ENCODE measurements at regions not wholly inside any gene's neighbourhood (a gene's known extent, or its start where the extent isn't known, plus 50 kb on each side); places are given as distances from the start of the nearest gene placed in this dataset.

DNA sequence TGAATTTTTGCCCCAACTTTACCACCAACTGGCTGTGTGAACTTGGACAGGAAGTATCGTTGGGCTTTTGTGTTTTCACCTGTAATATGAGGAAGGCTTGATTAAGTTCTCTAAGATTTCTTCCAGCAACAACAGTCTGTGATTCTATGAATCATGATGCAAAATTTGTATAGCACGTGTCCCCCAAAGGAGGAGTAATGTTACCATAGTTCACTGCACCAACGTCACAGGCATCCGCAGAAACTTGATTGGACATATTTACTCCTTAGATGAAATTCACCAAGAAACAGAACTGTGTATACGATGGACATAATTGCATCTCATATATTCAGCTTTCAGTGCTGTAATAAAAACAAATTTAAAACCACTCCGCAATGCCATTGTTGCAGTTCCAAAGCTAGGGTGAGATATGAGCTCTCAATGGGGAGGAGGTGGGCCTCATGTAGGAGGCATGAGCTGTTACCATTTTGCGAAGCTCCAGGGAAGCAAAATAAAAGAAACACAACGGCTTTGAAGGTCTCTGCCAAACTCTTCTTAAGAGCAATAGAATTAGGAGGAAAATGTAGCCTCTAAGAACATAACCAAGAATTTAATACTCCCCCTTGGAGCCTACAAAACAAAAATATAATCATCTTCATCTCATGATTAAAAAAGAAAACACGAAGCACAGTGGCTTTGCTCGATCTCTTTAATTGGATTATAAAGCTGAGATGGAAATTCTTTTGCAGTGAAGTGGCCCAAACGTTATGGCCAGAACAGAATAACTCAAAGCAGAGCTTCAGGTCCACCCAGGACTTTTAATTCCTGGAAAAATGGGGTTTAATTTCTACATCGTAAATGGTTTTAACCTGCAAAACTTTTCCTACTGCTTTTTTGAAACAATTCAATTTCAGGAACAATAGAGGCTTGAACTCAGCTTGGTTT, 80.7 kb downstream of the CHST2 start:
- no peaks in the 10 kb centered on the region for H3K4me1 Mint-ChIP-seq (ENCODE audit: low read depth)
- peaks cover 11% of the 10 kb centered on the region for H3K9me3 Mint-ChIP-seq
- H3K4me3 Mint-ChIP-seq = no peak overlapping the region
- DNase-seq (no peak), ATAC-seq (no peak)
- no peaks in the 10 kb centered on the region for H3K27me3 Mint-ChIP-seq (ENCODE audit: low read depth)
- H3K36me3 Mint-ChIP-seq (ENCODE audit: insufficient read depth) = peaks cover 3% of the 10 kb centered on the region

DNA sequence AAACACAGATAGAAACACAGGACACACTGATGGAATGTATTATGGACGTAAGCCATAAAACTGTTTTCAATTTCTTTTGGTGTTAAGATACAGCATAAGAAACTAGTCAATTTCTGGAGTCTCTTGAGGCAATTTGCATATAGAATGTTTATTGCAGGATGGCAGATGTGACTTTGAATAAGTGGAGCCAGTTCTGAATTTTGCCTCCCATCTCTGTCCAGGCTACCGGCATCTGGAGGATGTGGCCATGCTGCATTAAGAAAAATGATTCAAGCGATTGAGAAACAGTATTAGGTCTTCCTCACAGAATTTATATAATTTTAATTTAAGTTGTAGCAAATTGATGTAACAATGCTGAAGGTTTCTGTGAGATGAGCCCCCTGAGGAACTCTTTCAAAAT, 81.5 kb downstream of the CHST2 start:
- no peak overlapping the region for H3K4me3 Mint-ChIP-seq
- H3K9me3 Mint-ChIP-seq = peaks cover 18% of the 10 kb centered on the region
- ATAC-seq (no peak), DNase-seq (no peak)
- H3K36me3 Mint-ChIP-seq (ENCODE audit: insufficient read depth) = peaks cover 4% of the 10 kb centered on the region
- no peaks in the 10 kb centered on the region for H3K27me3 Mint-ChIP-seq (ENCODE audit: low read depth)
- no peaks in the 10 kb centered on the region for H3K4me1 Mint-ChIP-seq (ENCODE audit: low read depth)

DNA sequence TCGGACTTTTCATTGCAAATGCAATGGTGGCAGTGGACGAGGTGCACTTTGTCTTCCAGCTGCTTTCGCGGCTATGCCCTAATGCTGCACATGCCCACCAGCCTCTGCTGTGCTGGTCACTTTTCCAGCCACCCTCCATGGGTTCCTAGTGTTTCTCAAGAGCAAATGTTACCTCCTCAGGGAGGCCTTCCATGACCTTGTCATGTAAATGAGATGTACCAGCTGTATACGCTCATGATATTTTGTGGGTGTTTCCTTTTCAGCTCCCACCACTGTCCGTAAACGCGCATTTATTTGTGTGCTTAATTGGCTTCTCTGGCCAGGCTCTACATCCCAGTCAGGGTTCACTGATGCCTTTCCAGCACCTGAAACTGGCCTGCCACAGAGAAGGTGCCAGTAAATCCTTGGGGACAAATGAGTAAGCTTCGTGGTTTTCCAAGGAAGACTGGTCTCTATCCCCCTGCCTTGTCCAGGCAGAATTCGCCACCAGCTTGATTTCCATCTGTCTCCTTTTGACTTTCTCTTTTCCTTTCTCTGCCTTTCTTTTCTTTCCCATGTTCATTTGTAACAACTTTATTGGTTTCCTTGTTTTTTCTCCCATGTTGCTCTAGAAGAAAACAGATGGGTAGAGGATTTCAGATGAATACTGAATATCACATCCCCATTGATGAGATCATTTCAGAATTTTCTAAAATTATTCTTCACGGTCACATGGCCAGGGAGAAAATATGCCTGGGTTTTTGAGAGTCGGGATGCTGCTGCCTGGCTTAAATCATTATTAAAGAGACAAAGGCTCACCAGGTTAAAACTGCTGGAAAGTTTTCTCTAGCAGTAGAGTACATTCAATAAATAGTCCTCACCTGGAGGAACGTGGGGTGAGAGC, 82.5 kb downstream of the CHST2 start:
- Mint-ChIP-seq H3K4me3 (no peak overlapping the region), H3K9me3 (peaks cover 18% of the 10 kb centered on the region), H3K36me3 (ENCODE audit: insufficient read depth) (peaks cover 4% of the 10 kb centered on the region), H3K4me1 (ENCODE audit: low read depth) (no peaks in the 10 kb centered on the region), H3K27me3 (ENCODE audit: low read depth) (peaks cover under 1% of the 10 kb centered on the region)
- ATAC-seq = no peak
- DNase-seq = no peak

DNA sequence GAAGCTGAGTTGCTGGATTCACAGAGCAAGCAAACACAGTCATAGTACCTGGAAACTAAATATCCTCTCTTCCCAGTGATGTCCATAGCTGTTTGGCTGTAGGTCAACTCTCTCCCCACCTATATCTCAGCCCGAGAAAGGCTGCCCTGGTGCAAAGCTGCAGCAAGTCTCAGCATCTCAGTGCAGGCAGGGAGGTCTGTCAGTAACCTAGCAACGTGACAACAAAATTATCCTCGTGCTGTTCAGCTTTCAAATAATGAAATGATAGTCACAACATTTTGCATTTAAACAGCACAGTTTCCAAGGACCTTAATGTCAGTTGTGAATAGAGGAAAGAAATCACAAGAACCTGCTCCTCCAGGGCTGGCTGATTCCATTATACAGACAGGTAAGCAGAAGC, 83.6 kb downstream of the CHST2 start:
- Mint-ChIP-seq H3K27me3 (ENCODE audit: low read depth) (peaks cover 2% of the 10 kb centered on the region), H3K4me1 (ENCODE audit: low read depth) (no peaks in the 10 kb centered on the region), H3K36me3 (ENCODE audit: insufficient read depth) (peaks cover 1% of the 10 kb centered on the region), H3K9me3 (peaks cover 14% of the 10 kb centered on the region), H3K4me3 (no peak overlapping the region)
- no peak for DNase-seq
- ATAC-seq = no peak

DNA sequence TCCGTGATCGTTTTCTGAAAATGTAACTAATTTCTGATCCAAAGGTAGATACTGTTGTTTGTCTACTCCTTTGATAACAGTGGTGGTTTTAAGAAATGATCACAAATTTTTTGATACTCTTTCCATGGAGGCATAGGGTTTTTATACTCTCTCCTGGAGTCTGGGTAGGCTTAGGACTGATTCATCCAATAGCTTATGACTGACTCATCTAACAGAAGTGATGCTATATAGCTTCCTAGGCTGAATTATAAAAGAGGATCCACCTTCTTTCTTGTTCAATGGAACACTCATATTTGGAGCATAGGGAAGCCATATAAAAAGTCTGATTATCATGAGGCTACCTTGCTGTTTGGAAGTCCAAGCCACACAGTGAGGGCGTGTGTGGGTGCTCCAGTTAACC, 84.3 kb downstream of the CHST2 start:
- ATAC-seq (no peak), DNase-seq (no peak)
- H3K4me1 Mint-ChIP-seq (ENCODE audit: low read depth) = no peaks in the 10 kb centered on the region
- peaks cover 2% of the 10 kb centered on the region for H3K27me3 Mint-ChIP-seq (ENCODE audit: low read depth)
- H3K4me3 Mint-ChIP-seq = no peak overlapping the region
- peaks cover 14% of the 10 kb centered on the region for H3K9me3 Mint-ChIP-seq
- H3K36me3 Mint-ChIP-seq (ENCODE audit: insufficient read depth) = peaks cover 1% of the 10 kb centered on the region

DNA sequence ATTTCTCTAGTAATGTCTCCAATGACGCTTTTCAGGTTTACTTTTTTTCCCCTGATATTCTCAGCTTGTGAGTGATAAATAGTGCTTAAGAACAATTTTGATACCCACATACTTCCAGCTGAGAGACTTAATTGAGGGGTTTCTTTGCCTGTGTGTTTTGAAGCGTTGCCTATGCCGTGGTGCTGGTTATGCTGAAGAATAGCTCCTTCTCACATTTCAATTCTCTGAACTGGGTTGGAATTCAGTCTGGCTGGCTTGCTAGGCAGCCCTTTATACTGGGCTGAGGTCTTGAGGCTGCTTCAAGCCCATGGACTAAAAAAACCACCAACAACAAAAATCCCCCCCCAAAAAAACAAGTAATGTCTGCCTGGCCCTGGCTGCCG, 87.4 kb downstream of the CHST2 start:
- no peak overlapping the region for H3K4me3 Mint-ChIP-seq
- DNase-seq (no peak), ATAC-seq (no peak)
- peaks cover 1% of the 10 kb centered on the region for H3K36me3 Mint-ChIP-seq (ENCODE audit: insufficient read depth)
- peaks cover 3% of the 10 kb centered on the region for H3K4me1 Mint-ChIP-seq (ENCODE audit: low read depth)
- H3K27me3 Mint-ChIP-seq (ENCODE audit: low read depth) = peaks cover 2% of the 10 kb centered on the region
- H3K9me3 Mint-ChIP-seq = peaks cover 14% of the 10 kb centered on the region

DNA sequence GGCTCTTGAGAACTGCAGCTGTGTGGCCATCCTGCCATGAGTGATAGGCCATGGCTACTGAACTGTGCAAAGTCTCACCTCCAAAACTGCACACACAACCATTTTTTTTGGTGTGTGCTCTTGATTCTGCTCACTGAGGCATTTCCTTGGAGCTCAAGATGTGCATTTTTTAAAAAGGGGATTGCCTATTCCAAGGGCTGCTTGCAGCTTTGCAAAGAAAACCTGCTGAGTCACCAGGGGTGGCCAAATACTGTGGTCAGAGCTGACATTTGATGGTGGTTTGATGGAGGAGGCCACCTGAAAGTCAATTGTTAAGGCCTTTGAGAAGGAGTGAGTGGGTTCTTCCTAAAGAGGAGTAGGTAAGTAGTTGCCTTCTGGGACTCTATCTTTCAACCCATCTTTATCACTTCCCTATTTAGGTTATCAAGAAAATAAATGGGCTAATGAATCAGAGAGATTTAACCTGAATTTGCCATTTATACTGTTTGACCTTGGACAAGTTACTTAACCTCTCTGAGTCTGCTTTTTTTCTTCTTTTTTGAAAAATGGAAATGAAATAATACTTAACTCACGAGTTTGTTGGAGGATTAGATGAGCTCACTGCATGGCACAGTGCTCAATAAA, 87.9 kb downstream of the CHST2 start:
- DNase-seq = no peak
- no peak for ATAC-seq

DNA sequence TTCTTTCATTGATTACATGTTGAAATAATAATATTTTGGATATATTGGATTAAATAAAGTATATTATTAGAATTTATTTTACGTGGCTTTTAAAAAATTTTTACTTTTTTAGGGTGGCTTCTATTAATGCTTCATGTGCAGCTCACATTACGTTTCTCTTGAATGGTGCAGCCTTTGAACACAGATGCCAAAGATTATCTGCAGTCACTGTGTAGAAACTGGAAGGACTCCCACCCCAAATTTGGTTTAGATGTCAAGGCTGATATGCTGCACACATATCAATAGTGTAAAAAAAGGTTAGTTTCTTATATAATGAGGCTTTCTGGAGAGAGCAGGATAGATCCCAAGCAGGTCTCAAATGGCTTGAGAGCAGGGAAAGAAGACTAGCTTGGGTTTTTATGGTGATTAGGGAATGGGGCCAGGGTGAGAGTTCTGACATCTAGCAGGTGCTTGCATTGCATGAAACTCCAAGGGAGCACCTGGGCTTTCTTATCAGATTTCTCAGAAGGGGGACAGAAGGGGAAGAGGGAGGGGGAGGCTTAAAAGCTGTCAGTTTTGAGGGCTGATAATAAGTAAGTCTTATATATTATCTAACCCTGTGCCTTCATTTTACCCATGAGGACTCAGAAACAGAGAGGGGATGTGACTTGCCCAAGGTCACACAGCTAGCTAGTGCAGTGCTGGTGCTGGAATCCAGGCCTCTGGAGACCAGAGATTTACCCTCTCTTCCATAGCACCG, 89.6 kb downstream of the CHST2 start:
- no peak overlapping the region for H3K4me3 Mint-ChIP-seq
- H3K4me1 Mint-ChIP-seq (ENCODE audit: low read depth) = peaks cover 3% of the 10 kb centered on the region
- ATAC-seq (no peak), DNase-seq (no peak)
- H3K27me3 Mint-ChIP-seq (ENCODE audit: low read depth) = peaks cover 2% of the 10 kb centered on the region
- H3K9me3 Mint-ChIP-seq = peaks cover 14% of the 10 kb centered on the region
- H3K36me3 Mint-ChIP-seq (ENCODE audit: insufficient read depth) = peaks cover 1% of the 10 kb centered on the region

More for the DNA sequence above, 87.9 kb downstream of the CHST2 start:
- H3K36me3 Mint-ChIP-seq (ENCODE audit: insufficient read depth) = peaks cover 1% of the 10 kb centered on the region
- H3K4me1 Mint-ChIP-seq (ENCODE audit: low read depth) = peaks cover 3% of the 10 kb centered on the region
- no peak overlapping the region for H3K4me3 Mint-ChIP-seq
- H3K9me3 Mint-ChIP-seq = peaks cover 14% of the 10 kb centered on the region
- peaks cover 2% of the 10 kb centered on the region for H3K27me3 Mint-ChIP-seq (ENCODE audit: low read depth)

DNA sequence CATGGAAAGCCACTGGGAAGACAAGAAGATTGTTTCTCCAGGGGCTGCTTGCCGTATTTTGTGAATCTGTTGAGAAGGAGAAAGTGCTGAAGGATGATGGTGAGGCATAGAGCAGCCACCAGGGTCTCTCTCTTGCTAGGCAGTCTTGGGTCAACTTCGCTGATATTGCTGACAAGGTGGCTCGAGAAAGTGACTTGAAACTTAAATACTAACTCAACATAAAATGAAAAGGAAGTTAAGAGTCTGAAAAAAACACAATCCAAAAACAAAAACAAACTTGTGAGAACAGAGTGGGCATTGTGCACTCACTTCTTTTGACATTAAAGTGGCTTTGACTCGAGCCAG, 90.1 kb downstream of the CHST2 start:
- DNase-seq = no peak
- H3K4me3 Mint-ChIP-seq = no peak overlapping the region
- ATAC-seq = no peak
- H3K27me3 Mint-ChIP-seq (ENCODE audit: low read depth) = peaks cover 2% of the 10 kb centered on the region
- peaks cover 1% of the 10 kb centered on the region for H3K36me3 Mint-ChIP-seq (ENCODE audit: insufficient read depth)
- H3K4me1 Mint-ChIP-seq (ENCODE audit: low read depth) = peaks cover 3% of the 10 kb centered on the region
- peaks cover 8% of the 10 kb centered on the region for H3K9me3 Mint-ChIP-seq

DNA sequence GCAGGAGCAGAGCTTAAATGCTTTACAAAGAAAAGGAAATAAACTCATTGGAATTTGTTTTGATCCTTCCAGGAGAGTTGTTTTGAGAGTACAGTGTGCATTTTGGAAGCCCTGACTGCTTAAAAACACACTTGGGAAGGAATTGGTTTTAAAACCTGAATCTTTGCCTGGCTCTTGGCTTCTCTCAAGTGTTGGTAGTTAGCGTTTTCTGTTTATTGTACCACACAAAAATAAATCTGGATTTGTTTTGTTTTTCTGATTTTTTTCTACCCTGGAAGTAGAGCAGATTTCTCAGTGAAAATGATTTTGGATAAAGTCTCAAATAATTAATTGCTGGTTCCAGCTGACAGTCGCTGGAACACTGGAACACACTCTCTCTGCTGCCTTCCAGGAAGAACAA, 90.6 kb downstream of the CHST2 start:
- peaks cover 1% of the 10 kb centered on the region for H3K36me3 Mint-ChIP-seq (ENCODE audit: insufficient read depth)
- peaks cover 8% of the 10 kb centered on the region for H3K9me3 Mint-ChIP-seq
- no peak overlapping the region for H3K4me3 Mint-ChIP-seq
- DNase-seq = no peak
- H3K27me3 Mint-ChIP-seq (ENCODE audit: low read depth) = peaks cover 2% of the 10 kb centered on the region
- no peak for ATAC-seq
- H3K4me1 Mint-ChIP-seq (ENCODE audit: low read depth) = peaks cover 3% of the 10 kb centered on the region

DNA sequence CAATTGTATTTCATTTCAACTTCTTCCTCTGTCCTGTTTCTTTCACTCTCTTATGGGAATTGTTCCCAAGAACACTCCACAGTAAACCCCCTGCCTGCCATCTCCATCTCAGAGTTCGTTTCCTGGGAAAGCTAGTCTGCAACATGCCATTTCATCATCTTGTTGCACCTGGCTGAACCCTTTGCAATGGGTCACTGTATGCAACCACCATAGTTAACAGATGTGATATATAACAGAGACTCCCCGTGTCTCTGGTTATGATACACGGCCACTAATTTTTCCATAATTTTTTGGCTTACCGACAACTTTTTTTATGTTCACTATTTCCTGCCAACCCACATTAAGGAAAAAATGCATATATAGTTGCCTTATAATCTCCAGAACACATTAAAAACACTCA, 95.5 kb downstream of the CHST2 start:
- DNase-seq (no peak), ATAC-seq (no peak)
- Mint-ChIP-seq H3K9me3 (no peaks in the 10 kb centered on the region), H3K4me3 (no peak overlapping the region), H3K36me3 (ENCODE audit: insufficient read depth) (no peaks in the 10 kb centered on the region), H3K27me3 (ENCODE audit: low read depth) (no peaks in the 10 kb centered on the region), H3K4me1 (ENCODE audit: low read depth) (peaks cover 14% of the 10 kb centered on the region)
